Epithelial cell of esophagus (primary cell): ENCODE measurements at regions not wholly inside any gene's neighbourhood (a gene's known extent, or its start where the extent isn't known, plus 50 kb on each side); places are given as distances from the start of the nearest gene placed in this dataset.

Source experiments
- DNase-seq: peaks from one replicate; pipeline ENCODE4 v3.0.0; 2010; ENCODE audit warnings: low read depth
- H3K4me3 ChIP-seq: 2 replicates; pipeline ENCODE4 v1.5.1; 2011; ENCODE audit warnings: mild to moderate bottlenecking, low read length, control low read depth
- TF ChIP-seq, protein P1 (sequence below): IDR thresholded peaks from 2 replicates; pipeline ENCODE4 v1.5.1; 2011; ENCODE audit warnings: low read depth, mild to moderate bottlenecking, low read length, control low read depth, inconsistent platforms; ENCODE audit not compliant: insufficient read depth; ENCODE audit errors: missing control alignments

DNA sequence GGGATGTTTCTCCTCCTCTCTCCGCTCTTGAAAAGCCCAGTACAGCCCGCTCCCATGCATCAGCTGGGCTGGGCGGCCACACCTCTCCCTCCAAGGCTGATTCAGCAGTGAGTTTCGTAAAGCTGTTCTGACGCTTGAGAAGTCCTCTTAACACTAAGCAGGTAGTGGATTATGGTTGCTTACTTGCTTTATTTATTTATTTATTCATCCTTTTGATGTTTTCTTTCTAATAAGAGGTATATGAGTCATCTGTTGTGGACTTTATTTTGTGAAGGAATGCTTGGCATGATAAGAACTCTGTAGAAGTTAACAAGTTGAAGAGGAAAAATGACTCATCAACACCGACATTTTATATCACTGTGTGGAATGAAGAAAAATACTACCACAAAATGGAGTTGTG is 285.0 kb downstream of the SQOR start:
- peak; percentile 97 for DNase-seq
- TF ChIP-seq, protein P1, sequence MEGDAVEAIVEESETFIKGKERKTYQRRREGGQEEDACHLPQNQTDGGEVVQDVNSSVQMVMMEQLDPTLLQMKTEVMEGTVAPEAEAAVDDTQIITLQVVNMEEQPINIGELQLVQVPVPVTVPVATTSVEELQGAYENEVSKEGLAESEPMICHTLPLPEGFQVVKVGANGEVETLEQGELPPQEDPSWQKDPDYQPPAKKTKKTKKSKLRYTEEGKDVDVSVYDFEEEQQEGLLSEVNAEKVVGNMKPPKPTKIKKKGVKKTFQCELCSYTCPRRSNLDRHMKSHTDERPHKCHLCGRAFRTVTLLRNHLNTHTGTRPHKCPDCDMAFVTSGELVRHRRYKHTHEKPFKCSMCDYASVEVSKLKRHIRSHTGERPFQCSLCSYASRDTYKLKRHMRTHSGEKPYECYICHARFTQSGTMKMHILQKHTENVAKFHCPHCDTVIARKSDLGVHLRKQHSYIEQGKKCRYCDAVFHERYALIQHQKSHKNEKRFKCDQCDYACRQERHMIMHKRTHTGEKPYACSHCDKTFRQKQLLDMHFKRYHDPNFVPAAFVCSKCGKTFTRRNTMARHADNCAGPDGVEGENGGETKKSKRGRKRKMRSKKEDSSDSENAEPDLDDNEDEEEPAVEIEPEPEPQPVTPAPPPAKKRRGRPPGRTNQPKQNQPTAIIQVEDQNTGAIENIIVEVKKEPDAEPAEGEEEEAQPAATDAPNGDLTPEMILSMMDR: no peak
- H3K4me3 ChIP-seq: no peak overlapping the region

DNA sequence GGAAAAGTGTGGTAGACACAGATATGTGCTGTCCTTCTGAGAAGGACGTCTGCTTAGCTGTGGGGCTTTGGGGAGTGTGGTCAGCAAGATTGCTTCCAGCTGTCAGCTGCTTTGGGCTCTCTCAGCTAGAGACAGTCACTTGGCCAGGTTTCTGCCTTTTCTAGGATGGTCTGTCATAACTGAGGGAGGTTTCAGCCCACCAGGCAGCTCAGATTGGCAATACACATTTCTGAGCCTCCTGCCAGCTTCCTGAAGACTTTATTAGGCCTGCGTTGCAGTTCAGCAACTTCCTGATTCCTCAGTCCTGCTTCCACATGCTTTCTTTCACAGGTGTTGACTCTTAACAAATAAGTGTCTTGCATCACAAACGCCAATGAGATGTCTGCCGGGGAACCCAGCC is 286.5 kb downstream of the SQOR start:
- TF ChIP-seq, protein P1: no peak
- no peak overlapping the region for H3K4me3 ChIP-seq
- DNase-seq: peak; percentile 85

DNA sequence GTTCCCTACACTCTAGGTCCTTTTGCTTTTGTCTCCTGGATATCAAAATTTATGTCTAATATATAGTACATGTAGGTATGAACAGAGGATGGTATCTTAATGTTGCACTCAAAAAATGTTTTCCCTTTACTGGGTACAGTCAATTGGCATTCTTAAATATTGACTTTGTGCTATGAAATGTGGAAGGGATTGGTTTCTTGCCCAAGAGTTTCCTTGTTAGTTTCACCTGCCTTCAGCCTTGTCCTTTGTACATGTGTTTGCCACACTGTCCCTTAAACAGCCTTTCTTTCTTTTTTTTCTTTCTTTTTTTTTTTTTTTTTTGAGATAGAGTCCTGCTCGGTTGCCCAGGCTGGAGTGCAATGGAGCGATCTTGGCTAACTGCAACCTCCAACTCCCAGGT is 287.1 kb downstream of the SQOR start:
- TF ChIP-seq, protein P1: no peak
- no peak for DNase-seq
- no peak overlapping the region for H3K4me3 ChIP-seq

DNA sequence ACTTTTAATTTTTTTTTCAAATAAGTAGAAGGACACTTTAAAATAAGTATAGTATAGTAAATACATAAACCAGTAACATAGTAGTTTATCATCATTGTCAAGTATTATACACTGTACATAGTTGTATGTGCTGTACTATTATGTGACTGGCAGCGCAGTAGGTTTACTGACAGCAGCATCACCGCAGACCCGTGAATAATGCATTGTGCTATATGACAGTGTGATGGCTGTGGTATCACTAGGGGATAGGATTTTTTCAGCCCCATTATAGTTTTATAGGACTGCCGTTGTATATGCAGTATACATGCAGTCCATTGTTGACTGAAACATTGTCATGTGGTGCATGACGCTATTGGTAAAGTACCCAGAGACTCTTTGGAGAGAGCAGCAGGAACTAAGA is 306.5 kb downstream of the SQOR start:
- no peak for DNase-seq
- H3K4me3 ChIP-seq: no peak overlapping the region
- TF ChIP-seq, protein P1: no peak

DNA sequence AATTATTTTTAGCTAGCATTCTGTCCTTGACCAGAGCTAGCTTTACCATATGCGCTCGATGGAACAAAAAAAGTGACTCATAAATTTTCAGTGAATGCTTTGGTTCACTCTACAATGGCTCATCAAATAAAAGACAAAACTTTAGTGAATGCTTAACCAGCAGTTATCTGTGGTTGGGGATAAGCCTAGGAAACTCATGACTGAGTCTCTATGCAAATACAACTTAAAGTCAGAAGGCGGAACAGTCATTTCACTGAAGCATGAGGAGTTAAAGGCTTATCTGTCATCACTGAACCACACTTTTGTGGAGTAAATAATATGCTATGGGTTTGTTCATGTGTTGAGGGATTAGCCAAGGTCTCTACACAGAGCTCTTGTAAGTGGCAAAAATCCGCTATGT is 308.4 kb downstream of the SQOR start:
- DNase-seq: peak; percentile 64
- no peak overlapping the region for H3K4me3 ChIP-seq
- TF ChIP-seq, protein P1: no peak

DNA sequence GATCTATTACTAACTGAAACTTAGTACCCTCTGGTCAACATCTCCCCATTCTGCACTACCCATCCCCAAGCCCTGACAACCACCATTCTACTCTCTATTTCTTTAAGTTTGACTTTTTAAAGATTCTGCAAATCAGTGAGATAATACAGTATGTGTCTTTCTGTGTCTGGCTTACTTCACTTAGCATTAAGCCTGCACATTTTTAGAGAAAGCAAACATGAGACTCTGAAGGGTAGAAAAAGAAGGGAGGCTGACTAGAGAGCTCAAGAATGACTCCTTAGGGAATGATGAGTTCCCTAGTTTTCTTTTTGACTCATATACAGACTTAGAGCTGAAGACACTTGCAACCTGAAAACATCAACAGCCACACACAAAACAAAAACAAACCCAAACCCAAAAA is 311.3 kb downstream of the SQOR start:
- no peak overlapping the region for H3K4me3 ChIP-seq
- TF ChIP-seq, protein P1: no peak
- no peak for DNase-seq

DNA sequence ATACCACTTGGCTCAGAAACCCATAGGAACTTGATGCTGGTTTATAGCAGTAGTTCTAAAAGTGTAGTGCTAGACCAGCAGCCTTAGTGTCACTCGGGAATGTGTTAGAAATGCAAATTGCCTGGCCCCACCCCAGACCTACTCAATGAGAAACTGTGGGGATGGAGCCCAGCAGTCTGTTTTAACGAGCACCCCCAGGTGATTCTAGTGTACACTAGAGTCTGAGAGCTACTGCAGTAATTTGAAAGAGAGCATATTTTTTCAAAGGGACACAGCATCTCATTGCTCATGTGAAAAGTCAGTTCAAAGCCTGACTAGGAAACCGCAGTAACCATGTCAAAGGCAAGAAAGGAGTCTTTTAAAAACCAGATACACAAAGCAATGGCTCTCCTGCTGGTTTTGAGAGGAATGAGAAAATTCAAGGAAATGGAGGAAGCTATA is 313.4 kb downstream of the SQOR start:
- no peak for DNase-seq

More for the DNA sequence above, 313.4 kb downstream of the SQOR start:
- no peak overlapping the region for H3K4me3 ChIP-seq
- TF ChIP-seq, protein P1: no peak
